ENCODE measurements at regions not wholly inside any gene's neighbourhood (a gene's known extent, or its start where the extent isn't known, plus 50 kb on each side); places are given as distances from the start of the nearest gene placed in this dataset.

DNA sequence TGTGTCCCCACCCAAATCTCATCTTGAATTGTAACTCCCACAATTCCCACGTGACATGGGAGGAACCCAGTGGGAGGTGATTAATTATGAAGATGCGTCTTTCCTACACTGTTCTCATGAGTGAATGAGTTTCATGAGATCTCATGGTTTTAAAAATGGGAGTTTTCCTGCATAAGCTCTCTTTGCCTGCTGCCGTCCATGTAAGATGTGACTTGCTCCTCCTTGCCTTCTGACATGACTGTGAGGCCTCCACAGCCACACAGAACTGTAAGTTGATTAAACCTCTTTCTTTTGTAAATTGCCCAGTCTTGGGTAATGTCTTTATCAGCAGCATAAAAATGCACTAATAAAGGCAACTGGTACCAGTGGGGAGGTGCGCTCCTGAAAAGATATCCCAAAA is 67.7 kb upstream of the DRGX start:
- Histone ChIP-seq H3K36me3 (replicated peaks; ENCODE audit: insufficient read depth, low read length) (no peaks in the 10 kb centered on the region; the same call in 1 of the 2 replicates), H3K9me2 (replicated peaks; ENCODE audit: insufficient read depth, low read length) (no peaks in the 10 kb centered on the region)
- TF ChIP-seq EZH2phosphoT487 (IDR thresholded peaks at IDR 0.05; ENCODE audit: low read length) (no peak), EZH2 (optimal IDR thresholded peaks at IDR 0.05; ENCODE audit: low read depth, low read length) (no peak)
- TF ChIP-seq, protein P1, sequence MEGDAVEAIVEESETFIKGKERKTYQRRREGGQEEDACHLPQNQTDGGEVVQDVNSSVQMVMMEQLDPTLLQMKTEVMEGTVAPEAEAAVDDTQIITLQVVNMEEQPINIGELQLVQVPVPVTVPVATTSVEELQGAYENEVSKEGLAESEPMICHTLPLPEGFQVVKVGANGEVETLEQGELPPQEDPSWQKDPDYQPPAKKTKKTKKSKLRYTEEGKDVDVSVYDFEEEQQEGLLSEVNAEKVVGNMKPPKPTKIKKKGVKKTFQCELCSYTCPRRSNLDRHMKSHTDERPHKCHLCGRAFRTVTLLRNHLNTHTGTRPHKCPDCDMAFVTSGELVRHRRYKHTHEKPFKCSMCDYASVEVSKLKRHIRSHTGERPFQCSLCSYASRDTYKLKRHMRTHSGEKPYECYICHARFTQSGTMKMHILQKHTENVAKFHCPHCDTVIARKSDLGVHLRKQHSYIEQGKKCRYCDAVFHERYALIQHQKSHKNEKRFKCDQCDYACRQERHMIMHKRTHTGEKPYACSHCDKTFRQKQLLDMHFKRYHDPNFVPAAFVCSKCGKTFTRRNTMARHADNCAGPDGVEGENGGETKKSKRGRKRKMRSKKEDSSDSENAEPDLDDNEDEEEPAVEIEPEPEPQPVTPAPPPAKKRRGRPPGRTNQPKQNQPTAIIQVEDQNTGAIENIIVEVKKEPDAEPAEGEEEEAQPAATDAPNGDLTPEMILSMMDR (IDR thresholded peaks at IDR 0.05; ENCODE audit: low read length), result no peak

DNA sequence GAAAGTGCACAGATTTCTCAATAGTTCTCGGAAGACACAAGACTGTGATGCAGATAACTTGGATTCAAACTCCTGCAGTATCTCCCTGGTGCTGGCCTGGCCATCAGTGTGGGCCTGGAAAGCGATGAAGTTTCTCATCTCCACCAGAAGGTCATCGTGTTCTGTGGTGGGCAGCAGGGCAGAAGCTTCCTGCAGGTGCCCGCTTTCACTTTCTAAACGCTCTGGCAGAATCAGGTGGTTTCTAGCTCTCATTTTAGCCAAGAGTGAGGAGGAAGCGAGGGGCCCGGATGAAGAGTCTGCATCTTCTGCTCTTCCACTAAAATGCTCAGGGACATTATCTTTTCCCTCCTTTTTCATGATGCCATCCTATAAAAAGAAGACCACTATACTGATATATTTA is 63.0 kb upstream of the DRGX start:
- TF ChIP-seq EZH2 (optimal IDR thresholded peaks at IDR 0.05; ENCODE audit: low read depth, low read length), result no peak
- Histone ChIP-seq H3K4me3 (ENCODE audit: low read length) (no peak overlapping the region), H3K79me2 (ENCODE audit: low read length) (no peaks in the 10 kb centered on the region), H3K9ac (ENCODE audit: low read length) (no peak overlapping the region), H3K27ac (ENCODE audit: low read length) (no peak overlapping the region), H4K20me1 (ENCODE audit: insufficient read depth, low read length) (no peaks in the 10 kb centered on the region), H3K9me2 (replicated peaks; ENCODE audit: insufficient read depth, low read length) (no peaks in the 10 kb centered on the region), H3K4me1 (ENCODE audit: low read length) (peaks cover 9% of the 10 kb centered on the region; the same call in 1 of the 2 replicates), H3K9me3 (replicated peaks; ENCODE audit: insufficient read depth, low read length) (no peaks in the 10 kb centered on the region), H2AFZ (ENCODE audit: low read length) (no peak overlapping the region), H3K27me3 (replicated peaks; ENCODE audit: insufficient read depth, low read length) (no peaks in the 10 kb centered on the region), H3K4me2 (ENCODE audit: low read depth, low read length) (no peak overlapping the region), H3F3A (ENCODE audit: insufficient read depth, low read length) (no peaks in the 10 kb centered on the region), H3K36me3 (replicated peaks; ENCODE audit: insufficient read depth, low read length) (no peaks in the 10 kb centered on the region; the same call in 1 of the 2 replicates)
- DNase-seq, result peak; percentile 31

More for the DNA sequence above, 67.7 kb upstream of the DRGX start:
- no peak for DNase-seq
- H3K9me3 ChIP-seq (replicated peaks; ENCODE audit: insufficient read depth, low read length), result no peaks in the 10 kb centered on the region
- no peak overlapping the region for H3K9ac ChIP-seq (ENCODE audit: low read length)
- no peaks in the 10 kb centered on the region for H3F3A ChIP-seq (ENCODE audit: insufficient read depth, low read length)
- H3K4me2 ChIP-seq (ENCODE audit: low read depth, low read length), result no peak overlapping the region
- H4K20me1 ChIP-seq (ENCODE audit: insufficient read depth, low read length), result no peaks in the 10 kb centered on the region
- H3K27ac ChIP-seq (ENCODE audit: low read length), result no peak overlapping the region
- no peak overlapping the region for H3K4me3 ChIP-seq (ENCODE audit: low read length)
- H2AFZ ChIP-seq (ENCODE audit: low read length), result no peak overlapping the region
- H3K4me1 ChIP-seq (ENCODE audit: low read length), result peaks cover 9% of the 10 kb centered on the region; the same call in 1 of the 2 replicates
- H3K27me3 ChIP-seq (replicated peaks; ENCODE audit: insufficient read depth, low read length), result no peaks in the 10 kb centered on the region
- no peaks in the 10 kb centered on the region for H3K79me2 ChIP-seq (ENCODE audit: low read length)

DNA sequence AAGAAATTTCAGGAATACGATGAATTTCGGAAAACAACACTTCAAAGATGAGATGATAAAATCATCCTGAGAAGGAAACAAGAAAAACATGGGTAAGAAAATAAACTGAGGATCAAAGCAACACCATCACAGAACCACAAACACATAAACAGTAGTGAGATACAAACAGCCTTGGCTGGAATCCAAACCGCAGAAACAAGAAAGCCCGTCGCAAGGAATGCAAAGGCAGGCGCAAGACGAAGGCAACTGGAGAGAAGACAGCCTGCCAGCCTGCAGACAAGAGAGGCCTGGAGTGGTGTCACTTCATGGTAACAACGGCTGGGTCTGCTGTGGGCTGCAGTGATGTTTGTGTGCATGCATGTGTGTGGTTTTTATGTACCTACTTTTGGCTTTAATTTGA is 61.8 kb upstream of the DRGX start:
- Histone ChIP-seq H3K4me1 (ENCODE audit: low read length) (peaks cover 9% of the 10 kb centered on the region; the same call in 1 of the 2 replicates), H3K36me3 (replicated peaks; ENCODE audit: insufficient read depth, low read length) (no peaks in the 10 kb centered on the region; the same call in 1 of the 2 replicates), H4K20me1 (ENCODE audit: insufficient read depth, low read length) (no peaks in the 10 kb centered on the region), H3K4me2 (ENCODE audit: low read depth, low read length) (no peak overlapping the region), H3K9me3 (replicated peaks; ENCODE audit: insufficient read depth, low read length) (no peaks in the 10 kb centered on the region), H3K9ac (ENCODE audit: low read length) (no peak overlapping the region), H3F3A (ENCODE audit: insufficient read depth, low read length) (no peaks in the 10 kb centered on the region), H2AFZ (ENCODE audit: low read length) (no peak overlapping the region), H3K27ac (ENCODE audit: low read length) (no peak overlapping the region), H3K9me2 (replicated peaks; ENCODE audit: insufficient read depth, low read length) (no peaks in the 10 kb centered on the region), H3K27me3 (replicated peaks; ENCODE audit: insufficient read depth, low read length) (no peaks in the 10 kb centered on the region), H3K4me3 (ENCODE audit: low read length) (no peak overlapping the region), H3K79me2 (ENCODE audit: low read length) (no peaks in the 10 kb centered on the region)
- TF ChIP-seq, protein P1 (IDR thresholded peaks at IDR 0.05; ENCODE audit: low read length), result no peak
- no peak for TF ChIP-seq EZH2 (optimal IDR thresholded peaks at IDR 0.05; ENCODE audit: low read depth, low read length)
- no peak for TF ChIP-seq EZH2phosphoT487 (IDR thresholded peaks at IDR 0.05; ENCODE audit: low read length)
- DNase-seq, result no peak

DNA sequence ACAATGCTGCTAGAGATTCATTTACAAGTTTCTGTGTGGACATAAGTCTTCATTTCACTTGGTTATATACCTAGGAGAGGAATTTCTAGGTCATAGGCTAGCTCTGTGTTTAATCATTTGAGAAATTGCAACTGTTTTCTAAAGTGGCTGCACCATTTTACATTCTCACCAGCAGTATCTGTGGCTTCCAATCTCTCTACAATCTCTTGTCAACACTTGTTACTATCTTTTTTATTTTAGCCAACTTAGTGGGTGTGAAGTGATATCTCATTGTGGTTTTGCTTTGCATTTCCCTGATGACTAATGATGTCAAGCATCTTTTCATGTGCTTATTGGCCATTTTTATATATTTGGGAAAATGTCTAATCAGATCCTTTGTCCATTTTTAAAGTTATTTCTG is 53.0 kb upstream of the DRGX start:
- Histone ChIP-seq H3K36me3 (replicated peaks; ENCODE audit: insufficient read depth, low read length) (no peaks in the 10 kb centered on the region), H3K27me3 (replicated peaks; ENCODE audit: insufficient read depth, low read length) (no peaks in the 10 kb centered on the region), H3K27ac (ENCODE audit: low read length) (no peak overlapping the region), H3K9me3 (replicated peaks; ENCODE audit: insufficient read depth, low read length) (no peaks in the 10 kb centered on the region), H2AFZ (ENCODE audit: low read length) (no peak overlapping the region), H3K9ac (ENCODE audit: low read length) (no peak overlapping the region), H3F3A (ENCODE audit: insufficient read depth, low read length) (no peaks in the 10 kb centered on the region), H3K79me2 (ENCODE audit: low read length) (no peaks in the 10 kb centered on the region), H4K20me1 (ENCODE audit: insufficient read depth, low read length) (no peaks in the 10 kb centered on the region), H3K9me2 (replicated peaks; ENCODE audit: insufficient read depth, low read length) (no peaks in the 10 kb centered on the region), H3K4me1 (ENCODE audit: low read length) (no peaks in the 10 kb centered on the region), H3K4me2 (ENCODE audit: low read depth, low read length) (no peak overlapping the region), H3K4me3 (ENCODE audit: low read length) (no peak overlapping the region)
- TF ChIP-seq, protein P1 (IDR thresholded peaks at IDR 0.05; ENCODE audit: low read length), result no peak
- no peak for TF ChIP-seq EZH2 (optimal IDR thresholded peaks at IDR 0.05; ENCODE audit: low read depth, low read length)
- no peak for TF ChIP-seq EZH2phosphoT487 (IDR thresholded peaks at IDR 0.05; ENCODE audit: low read length)
- DNase-seq, result no peak
